Neural cell (in vitro differentiated cells): ENCODE measurements at regions not wholly inside any gene's neighbourhood (a gene's known extent, or its start where the extent isn't known, plus 50 kb on each side); places are given as distances from the start of the nearest gene placed in this dataset.

ENCODE experiments used
- EP300 ChIP-seq: fragments of 450-650 bp; conservative IDR thresholded peaks from 2 replicates; pipeline ENCODE4 v1.6.1; 2014; ENCODE audit warnings: antibody characterized with exemption, mild to moderate bottlenecking, moderate library complexity; ENCODE audit not compliant: poor library complexity, severe bottlenecking
- MXI1 ChIP-seq: fragments of 450-650 bp; conservative IDR thresholded peaks from 2 replicates; pipeline ENCODE4 v1.6.1; 2014; ENCODE audit warnings: antibody characterized with exemption, mild to moderate bottlenecking; ENCODE audit not compliant: poor library complexity, severe bottlenecking
- POLR2AphosphoS5 ChIP-seq: IDR thresholded peaks from 2 replicates; pipeline ENCODE4 v1.6.1; 2012
- RAD21 ChIP-seq: fragments of 450-650 bp; conservative IDR thresholded peaks from 2 replicates; pipeline ENCODE4 v1.6.1; 2014; ENCODE audit warnings: antibody characterized with exemption, mild to moderate bottlenecking, moderate library complexity
- REST ChIP-seq: IDR thresholded peaks from 2 replicates; pipeline ENCODE4 v1.6.1; 2012; ENCODE audit warnings: borderline replicate concordance
- TAF1 ChIP-seq: IDR thresholded peaks from 2 replicates; pipeline ENCODE4 v1.6.1; 2012; ENCODE audit warnings: low read depth
- TF ChIP-seq, protein P1 (sequence below): fragments of 450-650 bp; IDR thresholded peaks from 2 replicates; pipeline ENCODE4 v1.5.1; 2014; ENCODE audit warnings: antibody characterized with exemption, mild to moderate bottlenecking, moderate library complexity; ENCODE audit not compliant: poor library complexity, severe bottlenecking

- no peak for TF ChIP-seq EP300
- TF ChIP-seq POLR2AphosphoS5, result no peak
- TF ChIP-seq, protein P1, sequence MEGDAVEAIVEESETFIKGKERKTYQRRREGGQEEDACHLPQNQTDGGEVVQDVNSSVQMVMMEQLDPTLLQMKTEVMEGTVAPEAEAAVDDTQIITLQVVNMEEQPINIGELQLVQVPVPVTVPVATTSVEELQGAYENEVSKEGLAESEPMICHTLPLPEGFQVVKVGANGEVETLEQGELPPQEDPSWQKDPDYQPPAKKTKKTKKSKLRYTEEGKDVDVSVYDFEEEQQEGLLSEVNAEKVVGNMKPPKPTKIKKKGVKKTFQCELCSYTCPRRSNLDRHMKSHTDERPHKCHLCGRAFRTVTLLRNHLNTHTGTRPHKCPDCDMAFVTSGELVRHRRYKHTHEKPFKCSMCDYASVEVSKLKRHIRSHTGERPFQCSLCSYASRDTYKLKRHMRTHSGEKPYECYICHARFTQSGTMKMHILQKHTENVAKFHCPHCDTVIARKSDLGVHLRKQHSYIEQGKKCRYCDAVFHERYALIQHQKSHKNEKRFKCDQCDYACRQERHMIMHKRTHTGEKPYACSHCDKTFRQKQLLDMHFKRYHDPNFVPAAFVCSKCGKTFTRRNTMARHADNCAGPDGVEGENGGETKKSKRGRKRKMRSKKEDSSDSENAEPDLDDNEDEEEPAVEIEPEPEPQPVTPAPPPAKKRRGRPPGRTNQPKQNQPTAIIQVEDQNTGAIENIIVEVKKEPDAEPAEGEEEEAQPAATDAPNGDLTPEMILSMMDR, result no peak
- no peak for TF ChIP-seq REST
- no peak for TF ChIP-seq MXI1
- no peak for TF ChIP-seq TAF1
- TF ChIP-seq RAD21, result no peak
Observed at GRCh38 chr5:3925935-3926334, 330.3 kb downstream of the IRX1 start.
